ENCODE measurements at regions not wholly inside any gene's neighbourhood (a gene's known extent, or its start where the extent isn't known, plus 50 kb on each side); places are given as distances from the start of the nearest gene placed in this dataset.

DNA sequence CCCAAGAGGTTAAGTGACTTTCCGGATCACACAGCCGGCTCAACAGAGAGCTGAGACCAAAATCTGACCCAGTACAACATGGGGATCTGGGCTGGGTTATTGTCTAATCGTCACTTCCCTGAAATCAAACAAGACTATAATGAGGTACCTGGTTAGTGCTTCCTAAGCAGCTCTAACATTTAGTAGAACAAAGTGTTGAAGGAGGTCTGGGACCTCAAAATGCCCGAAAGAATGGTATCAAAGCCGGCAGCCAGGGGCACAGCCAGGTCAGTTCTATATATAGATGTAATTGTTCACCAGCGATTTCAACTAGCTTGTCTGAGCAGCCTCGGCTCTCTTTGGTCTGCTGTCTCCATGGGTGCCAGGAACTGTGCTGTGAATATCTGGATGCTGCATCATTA lies 245.5 kb upstream of the ECI2 start:
- Histone ChIP-seq H3K4me1 (ENCODE audit: control insufficient read depth, insufficient read depth, low read length) (no peaks in the 10 kb centered on the region), H3K4me3 (ENCODE audit: low read depth in 2 of 2, low read length in 2 of 2) (no peak overlapping the region), H3K9me3 (ENCODE audit: control insufficient read depth, insufficient read depth, low read depth, low read length) (peaks cover 9% of the 10 kb centered on the region; the same call in 1 of the 2 replicates), H3K27me3 (ENCODE audit: control insufficient read depth, insufficient read depth, low read length) (no peaks in the 10 kb centered on the region), H3K36me3 (ENCODE audit: control insufficient read depth, insufficient read depth, low read length) (no peaks in the 10 kb centered on the region), H3K27ac (ENCODE audit: low read length) (no peak overlapping the region)
- intact Hi-C loops (cut with micrococcal nuclease; ENCODE audit: unreplicated experiment) (no loop called here), in situ Hi-C loops (cut with HindIII; ENCODE audit: low pct_unique_long_range_greater_than_20kb, low sequenced_read_pairs) (no loop called here)
- ATAC-seq (no peak), DNase-seq (ENCODE audit: low read depth, low spot score) (no peak)
- POLR2A ChIA-PET = no interaction called here
- BruUV-seq (replicated peaks) = no TSS peak
- CTCF ChIA-PET = no interaction called here
- TF ChIP-seq, protein P1, sequence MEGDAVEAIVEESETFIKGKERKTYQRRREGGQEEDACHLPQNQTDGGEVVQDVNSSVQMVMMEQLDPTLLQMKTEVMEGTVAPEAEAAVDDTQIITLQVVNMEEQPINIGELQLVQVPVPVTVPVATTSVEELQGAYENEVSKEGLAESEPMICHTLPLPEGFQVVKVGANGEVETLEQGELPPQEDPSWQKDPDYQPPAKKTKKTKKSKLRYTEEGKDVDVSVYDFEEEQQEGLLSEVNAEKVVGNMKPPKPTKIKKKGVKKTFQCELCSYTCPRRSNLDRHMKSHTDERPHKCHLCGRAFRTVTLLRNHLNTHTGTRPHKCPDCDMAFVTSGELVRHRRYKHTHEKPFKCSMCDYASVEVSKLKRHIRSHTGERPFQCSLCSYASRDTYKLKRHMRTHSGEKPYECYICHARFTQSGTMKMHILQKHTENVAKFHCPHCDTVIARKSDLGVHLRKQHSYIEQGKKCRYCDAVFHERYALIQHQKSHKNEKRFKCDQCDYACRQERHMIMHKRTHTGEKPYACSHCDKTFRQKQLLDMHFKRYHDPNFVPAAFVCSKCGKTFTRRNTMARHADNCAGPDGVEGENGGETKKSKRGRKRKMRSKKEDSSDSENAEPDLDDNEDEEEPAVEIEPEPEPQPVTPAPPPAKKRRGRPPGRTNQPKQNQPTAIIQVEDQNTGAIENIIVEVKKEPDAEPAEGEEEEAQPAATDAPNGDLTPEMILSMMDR (IDR thresholded peaks at IDR 0.05) = no peak
- no peak for TF ChIP-seq POLR2AphosphoS5 (IDR thresholded peaks at IDR 0.05; ENCODE audit: low read depth, low read length)
- TF ChIP-seq, protein P2, sequence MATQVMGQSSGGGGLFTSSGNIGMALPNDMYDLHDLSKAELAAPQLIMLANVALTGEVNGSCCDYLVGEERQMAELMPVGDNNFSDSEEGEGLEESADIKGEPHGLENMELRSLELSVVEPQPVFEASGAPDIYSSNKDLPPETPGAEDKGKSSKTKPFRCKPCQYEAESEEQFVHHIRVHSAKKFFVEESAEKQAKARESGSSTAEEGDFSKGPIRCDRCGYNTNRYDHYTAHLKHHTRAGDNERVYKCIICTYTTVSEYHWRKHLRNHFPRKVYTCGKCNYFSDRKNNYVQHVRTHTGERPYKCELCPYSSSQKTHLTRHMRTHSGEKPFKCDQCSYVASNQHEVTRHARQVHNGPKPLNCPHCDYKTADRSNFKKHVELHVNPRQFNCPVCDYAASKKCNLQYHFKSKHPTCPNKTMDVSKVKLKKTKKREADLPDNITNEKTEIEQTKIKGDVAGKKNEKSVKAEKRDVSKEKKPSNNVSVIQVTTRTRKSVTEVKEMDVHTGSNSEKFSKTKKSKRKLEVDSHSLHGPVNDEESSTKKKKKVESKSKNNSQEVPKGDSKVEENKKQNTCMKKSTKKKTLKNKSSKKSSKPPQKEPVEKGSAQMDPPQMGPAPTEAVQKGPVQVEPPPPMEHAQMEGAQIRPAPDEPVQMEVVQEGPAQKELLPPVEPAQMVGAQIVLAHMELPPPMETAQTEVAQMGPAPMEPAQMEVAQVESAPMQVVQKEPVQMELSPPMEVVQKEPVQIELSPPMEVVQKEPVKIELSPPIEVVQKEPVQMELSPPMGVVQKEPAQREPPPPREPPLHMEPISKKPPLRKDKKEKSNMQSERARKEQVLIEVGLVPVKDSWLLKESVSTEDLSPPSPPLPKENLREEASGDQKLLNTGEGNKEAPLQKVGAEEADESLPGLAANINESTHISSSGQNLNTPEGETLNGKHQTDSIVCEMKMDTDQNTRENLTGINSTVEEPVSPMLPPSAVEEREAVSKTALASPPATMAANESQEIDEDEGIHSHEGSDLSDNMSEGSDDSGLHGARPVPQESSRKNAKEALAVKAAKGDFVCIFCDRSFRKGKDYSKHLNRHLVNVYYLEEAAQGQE (IDR thresholded peaks at IDR 0.05; ENCODE audit: insufficient read depth in 1 of 2, low read depth in 2 of 2, low read length in 1 of 2) = no peak
- TF ChIP-seq SIN3A (IDR thresholded peaks at IDR 0.05; ENCODE audit: borderline replicate concordance, insufficient read depth, low read depth, low read length) = no peak
- TF ChIP-seq TCF7L2 (IDR thresholded peaks at IDR 0.05; ENCODE audit: low read depth, low read length) = no peak

DNA sequence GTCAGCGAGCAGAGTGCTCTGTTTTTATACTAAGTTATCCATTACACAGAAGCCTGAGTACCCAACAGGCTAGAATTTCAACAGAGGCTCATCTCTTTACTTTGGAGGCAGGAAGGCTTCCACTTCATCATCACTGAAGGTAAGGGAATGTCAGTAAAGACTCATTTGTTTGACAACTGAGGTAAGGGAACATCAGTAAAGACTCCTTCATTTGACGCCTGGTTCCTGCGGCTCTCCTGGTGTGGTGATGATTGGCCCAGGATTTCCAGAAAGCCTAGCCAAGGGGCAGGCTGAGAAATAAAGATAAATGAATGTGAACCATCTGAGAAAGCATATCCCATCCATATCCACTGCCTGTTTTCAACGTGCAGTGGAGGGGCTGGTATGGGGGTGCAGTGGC lies 244.6 kb upstream of the ECI2 start:
- ChIA-PET POLR2A (no interaction called here), CTCF (no interaction called here)
- Histone ChIP-seq H3K4me3 (ENCODE audit: low read depth in 2 of 2, low read length in 2 of 2) (no peak overlapping the region), H3K27ac (ENCODE audit: low read length) (no peak overlapping the region), H3K4me1 (ENCODE audit: control insufficient read depth, insufficient read depth, low read length) (no peaks in the 10 kb centered on the region), H3K36me3 (ENCODE audit: control insufficient read depth, insufficient read depth, low read length) (no peaks in the 10 kb centered on the region), H3K9me3 (ENCODE audit: control insufficient read depth, insufficient read depth, low read depth, low read length) (peaks cover 9% of the 10 kb centered on the region; the same call in 1 of the 2 replicates), H3K27me3 (ENCODE audit: control insufficient read depth, insufficient read depth, low read length) (no peaks in the 10 kb centered on the region)
- no TSS peak for BruUV-seq (replicated peaks)
- TF ChIP-seq, protein P1 (IDR thresholded peaks at IDR 0.05) = no peak
- TF ChIP-seq POLR2AphosphoS5 (IDR thresholded peaks at IDR 0.05; ENCODE audit: low read depth, low read length) = no peak
- no peak for TF ChIP-seq TCF7L2 (IDR thresholded peaks at IDR 0.05; ENCODE audit: low read depth, low read length)
- TF ChIP-seq, protein P2 (IDR thresholded peaks at IDR 0.05; ENCODE audit: insufficient read depth in 1 of 2, low read depth in 2 of 2, low read length in 1 of 2) = no peak
- TF ChIP-seq SIN3A (IDR thresholded peaks at IDR 0.05; ENCODE audit: borderline replicate concordance, insufficient read depth, low read depth, low read length) = no peak
- in situ Hi-C loops (cut with HindIII; ENCODE audit: low pct_unique_long_range_greater_than_20kb, low sequenced_read_pairs) = no loop called here
- no peak for ATAC-seq
- intact Hi-C loops (cut with micrococcal nuclease; ENCODE audit: unreplicated experiment) = no loop called here
- DNase-seq (ENCODE audit: low read depth, low spot score) = no peak

Measured in Panc1 (cell line).